ENCODE measurements at regions not wholly inside any gene's neighbourhood (a gene's known extent, or its start where the extent isn't known, plus 50 kb on each side); places are given as distances from the start of the nearest gene placed in this dataset.

GRCh38 chr9:89745601-89746376 is 141.0 kb downstream of the GADD45G start:
- FAIRE-seq (no peak), DNase-seq (ENCODE audit: low spot score) (no peak)

GRCh38 chr9:89746385-89747116 is 141.7 kb downstream of the GADD45G start:
- FAIRE-seq (no peak), DNase-seq (ENCODE audit: low spot score) (no peak)

- FAIRE-seq (no peak), DNase-seq (ENCODE audit: low spot score) (no peak)
These were observed 142.8 kb downstream of the GADD45G start for GRCh38 chr9:89747596-89747995.

GRCh38 chr9:89748021-89748670 is 143.3 kb downstream of the GADD45G start:
- DNase-seq (ENCODE audit: low spot score) = no peak
- FAIRE-seq = no peak

GRCh38 chr9:89748831-89749499 is 144.2 kb downstream of the GADD45G start:
- no peak for DNase-seq (ENCODE audit: low spot score)
- FAIRE-seq = no peak

GRCh38 chr9:89749500-89750116 is 144.8 kb downstream of the GADD45G start:
- no peak for DNase-seq (ENCODE audit: low spot score)
- no peak for FAIRE-seq

- no peak for FAIRE-seq
- DNase-seq (ENCODE audit: low spot score) = no peak
These were observed 145.4 kb downstream of the GADD45G start for GRCh38 chr9:89750117-89750791.

- FAIRE-seq (no peak), DNase-seq (ENCODE audit: low spot score) (no peak)
These were observed 146.4 kb downstream of the GADD45G start for GRCh38 chr9:89751079-89751825.

- DNase-seq (ENCODE audit: low spot score) = no peak
- no peak for FAIRE-seq
These were observed 147.3 kb downstream of the GADD45G start for GRCh38 chr9:89752154-89752553.

GRCh38 chr9:89753472-89754055 is 148.8 kb downstream of the GADD45G start:
- FAIRE-seq (no peak), DNase-seq (ENCODE audit: low spot score) (no peak)

GRCh38 chr9:89754193-89754592 is 149.4 kb downstream of the GADD45G start:
- DNase-seq (ENCODE audit: low spot score) (no peak), FAIRE-seq (no peak)

GRCh38 chr9:89755821-89756220 is 151.0 kb downstream of the GADD45G start:
- DNase-seq (ENCODE audit: low spot score) = no peak

GRCh38 chr9:89756891-89757537 is 152.2 kb downstream of the GADD45G start:
- FAIRE-seq = peak; percentile 80
- peak; percentile 10 for DNase-seq (ENCODE audit: low spot score)

More at GRCh38 chr9:89755821-89756220, 151.0 kb downstream of the GADD45G start:
- no peak for FAIRE-seq

- FAIRE-seq = no peak
- DNase-seq (ENCODE audit: low spot score) = no peak
These were observed 153.1 kb downstream of the GADD45G start for GRCh38 chr9:89757776-89758528.

- no peak for FAIRE-seq
These were observed 154.8 kb downstream of the GADD45G start for GRCh38 chr9:89759572-89759971.

GRCh38 chr9:89760123-89760522 is 155.3 kb downstream of the GADD45G start:
- FAIRE-seq = no peak

More at GRCh38 chr9:89759572-89759971, 154.8 kb downstream of the GADD45G start:
- DNase-seq (ENCODE audit: low spot score) = no peak

GRCh38 chr9:89764217-89764616 is 159.4 kb downstream of the GADD45G start:
- FAIRE-seq (no peak), DNase-seq (ENCODE audit: low spot score) (no peak)

More at GRCh38 chr9:89760123-89760522, 155.3 kb downstream of the GADD45G start:
- no peak for DNase-seq (ENCODE audit: low spot score)

Data from RCC 7860 (cell line).